CD14-positive monocyte (primary cell): ENCODE measurements at regions not wholly inside any gene's neighbourhood (a gene's known extent, or its start where the extent isn't known, plus 50 kb on each side); places are given as distances from the start of the nearest gene placed in this dataset.

Experiments used
- DNase-seq, 3 donors: peaks; one replicate each; pipeline ENCODE4 v3.0.0-alpha.2; 2011 to 2022
- H2AFZ ChIP-seq: 2 replicates; pipeline ENCODE4 v1.6.0; 2012; ENCODE audit warnings: mild to moderate bottlenecking, low read depth, low read length, inconsistent platforms; ENCODE audit not compliant: insufficient read depth, poor library complexity, severe bottlenecking
- H3K27ac ChIP-seq, 2 donors: 1 replicate in 1 of 2; 2 replicates in 1 of 2; pipeline ENCODE4 v1.5.1; 2012 to 2013; ENCODE audit warnings: low read length in 2 of 2, control low read depth in 1 of 2, inconsistent platforms in 1 of 2, low read depth in 1 of 2, mild to moderate bottlenecking in 1 of 2
- H3K27me3 ChIP-seq, 2 donors: one replicate each; pipeline versions ENCODE4 v1.6.0 to v1.6.1; 2011 to 2013; ENCODE audit warnings: low read length in 2 of 2; ENCODE audit not compliant: control insufficient read depth in 2 of 2, insufficient read depth in 2 of 2
- H3K36me3 ChIP-seq, 2 donors: replicated peaks in 1 of 2; 1 replicate in 1 of 2; 2 replicates in 1 of 2; pipeline versions ENCODE4 v1.5.1 to v1.6.1; 2012 to 2013; ENCODE audit warnings: low read length in 2 of 2, control low read depth in 1 of 2, inconsistent platforms in 1 of 2, mild to moderate bottlenecking in 1 of 2; ENCODE audit not compliant: insufficient read depth in 2 of 2, control insufficient read depth in 1 of 2
- H3K4me1 ChIP-seq, 2 donors: 1 replicate in 1 of 2; 2 replicates in 1 of 2; pipeline versions ENCODE4 v1.5.1 to v1.6.1; 2012 to 2013; ENCODE audit warnings: low read length in 2 of 2, control low read depth in 1 of 2, inconsistent platforms in 1 of 2, mild to moderate bottlenecking in 1 of 2, moderate library complexity in 1 of 2; ENCODE audit not compliant: insufficient read depth in 2 of 2, control insufficient read depth in 1 of 2
- H3K4me2 ChIP-seq: replicated peaks from 2 replicates; pipeline ENCODE3; 2012; ENCODE audit warnings: low read length, moderate library complexity, mild to moderate bottlenecking; ENCODE audit not compliant: poor library complexity, severe bottlenecking; ENCODE audit errors: extremely low read depth
- H3K4me3 ChIP-seq, 3 experiments: fragments of 200-600 bp in 1 of 3; sonication (generic) in 1 of 3; replicated peaks in 1 of 3; 1 replicate in 2 of 3; 2 replicates in 1 of 3; pipeline ENCODE4 v1.5.1; 2011 to 2013; ENCODE audit warnings: low read length in 3 of 3, mild to moderate bottlenecking in 3 of 3, control low read depth in 2 of 3, low read depth in 2 of 3, inconsistent platforms in 1 of 3, moderate library complexity in 1 of 3
- H3K79me2 ChIP-seq: 2 replicates; pipeline ENCODE4 v1.6.0; 2012; ENCODE audit warnings: mild to moderate bottlenecking, control low read depth, inconsistent platforms, low read length, moderate library complexity; ENCODE audit not compliant: insufficient read depth
- H3K9ac ChIP-seq: 2 replicates; pipeline ENCODE4 v1.6.0; 2017; ENCODE audit warnings: low read length, mild to moderate bottlenecking; ENCODE audit not compliant: insufficient read depth, poor library complexity, severe bottlenecking
- H3K9me3 ChIP-seq, 2 donors: replicated peaks in 1 of 2; 1 replicate in 1 of 2; 2 replicates in 1 of 2; pipeline versions ENCODE4 v1.5.1 to v1.6.1; 2012 to 2013; ENCODE audit warnings: low read length in 2 of 2, control low read depth in 1 of 2; ENCODE audit not compliant: control insufficient read depth in 1 of 2, insufficient read depth in 1 of 2
- H4K20me1 ChIP-seq: 2 replicates; pipeline ENCODE4 v1.6.0; 2012; ENCODE audit warnings: mild to moderate bottlenecking, low read length, control low read depth, moderate library complexity; ENCODE audit not compliant: insufficient read depth
- H3K27ac Mint-ChIP-seq, 7 donors: one replicate each; pipeline ENCODE4 v1.8.0; 2020; ENCODE audit warnings: mild to moderate bottlenecking in 7 of 7, mixed read lengths in 7 of 7, moderate library complexity in 6 of 7, inconsistent platforms in 2 of 7
- H3K27me3 Mint-ChIP-seq, 3 donors: one replicate each; pipeline ENCODE4 v1.8.0; 2021 to 2022; ENCODE audit warnings: low read depth in 3 of 3, mild to moderate bottlenecking in 3 of 3, mixed read lengths in 3 of 3, moderate library complexity in 3 of 3, inconsistent platforms in 1 of 3
- H3K36me3 Mint-ChIP-seq, 2 donors: one replicate each; pipeline ENCODE4 v1.8.0; 2020; ENCODE audit warnings: mixed read lengths in 2 of 2, inconsistent platforms in 1 of 2, mild to moderate bottlenecking in 1 of 2
- H3K4me1 Mint-ChIP-seq: one replicate; pipeline ENCODE4 v1.8.0; 2020; ENCODE audit warnings: mild to moderate bottlenecking, mixed read lengths
- H3K4me3 Mint-ChIP-seq, 2 donors: one replicate each; pipeline ENCODE4 v1.8.0; 2020; ENCODE audit warnings: mild to moderate bottlenecking in 2 of 2, mixed read lengths in 2 of 2, moderate library complexity in 1 of 2
- H3K9me3 Mint-ChIP-seq, 7 donors: one replicate each; pipeline ENCODE4 v1.8.0; 2020 to 2022; ENCODE audit warnings: mixed read lengths in 7 of 7, mild to moderate bottlenecking in 6 of 7, moderate library complexity in 6 of 7, inconsistent platforms in 2 of 7
- WGBS: methylation state at CpG from one replicate; pipeline ENCODE4 v1.1.5; 2013; ENCODE audit warnings: missing lambda C conversion rate; ENCODE audit not compliant: insufficient coverage; 5-methylcytosine and 5-hydroxymethylcytosine counted together
- intact Hi-C, 2 donors: fragments of 100-400 bp; cut with micrococcal nuclease; formaldehyde crosslinking; loops; one replicate each; pipeline versions ENCODE4 v1.15.0 to v1.15.1; 2023
- TF ChIP-seq, protein P1 (sequence below): fragments of 200-600 bp; IDR thresholded peaks from one replicate; pipeline ENCODE4 v1.8.0; 2022; ENCODE audit warnings: antibody characterized with exemption, mild to moderate bottlenecking

DNA sequence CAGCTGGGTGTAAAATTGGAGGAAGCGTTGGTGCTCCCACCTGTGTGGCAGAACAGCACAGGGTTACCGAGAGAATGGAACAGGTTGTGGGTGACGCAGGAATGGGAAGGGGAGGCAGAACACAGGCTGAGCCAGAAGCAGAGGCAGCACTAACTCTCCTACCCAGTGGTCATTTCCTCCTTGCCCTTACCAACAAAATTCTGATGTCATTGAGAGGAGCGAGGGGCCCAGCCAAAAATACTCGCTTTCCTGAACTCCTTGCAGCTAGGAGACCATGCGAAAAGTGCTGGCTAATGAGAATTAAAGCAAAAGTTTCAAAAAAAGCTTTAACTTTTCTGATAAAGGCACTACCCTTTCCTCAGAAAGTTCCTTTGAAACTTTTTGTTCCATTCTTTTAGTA, 54.4 kb upstream of the HMGA2 start:
- Histone ChIP-seq H3K4me1 (no peaks in the 10 kb centered on the region), H3K27me3 (peaks cover 0 to 4% of the 10 kb centered on the region in 2 donors), H3K4me2 (no peak overlapping the region), H2AFZ (no peak overlapping the region), H3K27ac (no peak overlapping the region), H3K9ac (no peak overlapping the region), H3K36me3 (no peaks in the 10 kb centered on the region), H3K9me3 (no peaks in the 10 kb centered on the region), H4K20me1 (no peaks in the 10 kb centered on the region), H3K79me2 (no peaks in the 10 kb centered on the region), H3K4me3 (no peak overlapping the region)
- Mint-ChIP-seq H3K9me3 (no peaks in the 10 kb centered on the region), H3K27me3 (peaks cover 2 to 7% (median 2%) of the 10 kb centered on the region in 3 donors), H3K4me1 (no peaks in the 10 kb centered on the region), H3K27ac (no peak overlapping the region), H3K36me3 (no peaks in the 10 kb centered on the region), H3K4me3 (no peak overlapping the region)
- TF ChIP-seq, protein P1, sequence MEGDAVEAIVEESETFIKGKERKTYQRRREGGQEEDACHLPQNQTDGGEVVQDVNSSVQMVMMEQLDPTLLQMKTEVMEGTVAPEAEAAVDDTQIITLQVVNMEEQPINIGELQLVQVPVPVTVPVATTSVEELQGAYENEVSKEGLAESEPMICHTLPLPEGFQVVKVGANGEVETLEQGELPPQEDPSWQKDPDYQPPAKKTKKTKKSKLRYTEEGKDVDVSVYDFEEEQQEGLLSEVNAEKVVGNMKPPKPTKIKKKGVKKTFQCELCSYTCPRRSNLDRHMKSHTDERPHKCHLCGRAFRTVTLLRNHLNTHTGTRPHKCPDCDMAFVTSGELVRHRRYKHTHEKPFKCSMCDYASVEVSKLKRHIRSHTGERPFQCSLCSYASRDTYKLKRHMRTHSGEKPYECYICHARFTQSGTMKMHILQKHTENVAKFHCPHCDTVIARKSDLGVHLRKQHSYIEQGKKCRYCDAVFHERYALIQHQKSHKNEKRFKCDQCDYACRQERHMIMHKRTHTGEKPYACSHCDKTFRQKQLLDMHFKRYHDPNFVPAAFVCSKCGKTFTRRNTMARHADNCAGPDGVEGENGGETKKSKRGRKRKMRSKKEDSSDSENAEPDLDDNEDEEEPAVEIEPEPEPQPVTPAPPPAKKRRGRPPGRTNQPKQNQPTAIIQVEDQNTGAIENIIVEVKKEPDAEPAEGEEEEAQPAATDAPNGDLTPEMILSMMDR = no peak
- no peak for DNase-seq
- intact Hi-C loops = no loop called here
- 88% methylated on average over 3 of the region's 6 CpGs for WGBS
